ENCODE measurements at regions not wholly inside any gene's neighbourhood (a gene's known extent, or its start where the extent isn't known, plus 50 kb on each side); places are given as distances from the start of the nearest gene placed in this dataset.
"Not testable (repeated sequence)": the region's sequence is repeated elsewhere in the genome, so short reads cannot be mapped to it uniquely, and the experiment has no call there.

GRCh38 chr12:97985834-97986233, 523.2 kb downstream of the RMST start:
- no peak overlapping the region for H3K4me3 ChIP-seq (ENCODE audit: low read length)
- H3K27me3 ChIP-seq (ENCODE audit: insufficient read depth, low read length) = no peaks in the 10 kb centered on the region
- H3K9me3 ChIP-seq (ENCODE audit: low read length) = no peaks in the 10 kb centered on the region
- H2AFZ ChIP-seq (ENCODE audit: low read depth, low read length) = no peak overlapping the region
- H3K4me1 ChIP-seq (ENCODE audit: insufficient read depth, low read length) = no peaks in the 10 kb centered on the region
- H3K36me3 ChIP-seq (ENCODE audit: insufficient read depth, low read length) = no peaks in the 10 kb centered on the region

- not testable (repeated sequence) for H2AFZ ChIP-seq (ENCODE audit: low read depth, low read length); H3K9me3 ChIP-seq (ENCODE audit: low read length); H3K4me3 ChIP-seq (ENCODE audit: low read length); H3K27me3 ChIP-seq (ENCODE audit: insufficient read depth, low read length); H3K36me3 ChIP-seq (ENCODE audit: insufficient read depth, low read length); H3K4me1 ChIP-seq (ENCODE audit: insufficient read depth, low read length)
Observed at GRCh38 chr12:97988588-97988987, 526.0 kb downstream of the RMST start.

- no peaks in the 10 kb centered on the region for H3K27me3 ChIP-seq (ENCODE audit: insufficient read depth, low read length)
- H2AFZ ChIP-seq (ENCODE audit: low read depth, low read length) = no peak overlapping the region
- no peaks in the 10 kb centered on the region for H3K4me1 ChIP-seq (ENCODE audit: insufficient read depth, low read length)
- no peaks in the 10 kb centered on the region for H3K36me3 ChIP-seq (ENCODE audit: insufficient read depth, low read length)
- H3K4me3 ChIP-seq (ENCODE audit: low read length) = no peak overlapping the region
- no peaks in the 10 kb centered on the region for H3K9me3 ChIP-seq (ENCODE audit: low read length)
Observed at GRCh38 chr12:97989366-97989940, 525.9 kb upstream of the TMPO start.

GRCh38 chr12:97994746-97995484, 520.5 kb upstream of the TMPO start:
- Histone ChIP-seq H3K27me3 (ENCODE audit: insufficient read depth, low read length) (no peaks in the 10 kb centered on the region), H3K36me3 (ENCODE audit: insufficient read depth, low read length) (no peaks in the 10 kb centered on the region), H2AFZ (ENCODE audit: low read depth, low read length) (no peak overlapping the region), H3K4me3 (ENCODE audit: low read length) (no peak overlapping the region), H3K4me1 (ENCODE audit: insufficient read depth, low read length) (peaks cover 5% of the 10 kb centered on the region), H3K9me3 (ENCODE audit: low read length) (no peaks in the 10 kb centered on the region)

- Histone ChIP-seq H2AFZ (ENCODE audit: low read depth, low read length) (no peak overlapping the region), H3K36me3 (ENCODE audit: insufficient read depth, low read length) (no peaks in the 10 kb centered on the region), H3K9me3 (ENCODE audit: low read length) (no peaks in the 10 kb centered on the region), H3K4me3 (ENCODE audit: low read length) (no peak overlapping the region), H3K4me1 (ENCODE audit: insufficient read depth, low read length) (peaks cover 5% of the 10 kb centered on the region), H3K27me3 (ENCODE audit: insufficient read depth, low read length) (no peaks in the 10 kb centered on the region)
Observed at GRCh38 chr12:97995559-97995958, 519.8 kb upstream of the TMPO start.

GRCh38 chr12:98001430-98001829, 514.0 kb upstream of the TMPO start:
- Histone ChIP-seq H3K4me3 (ENCODE audit: low read length) (no peak overlapping the region), H3K27me3 (ENCODE audit: insufficient read depth, low read length) (no peaks in the 10 kb centered on the region), H3K9me3 (ENCODE audit: low read length) (no peaks in the 10 kb centered on the region), H2AFZ (ENCODE audit: low read depth, low read length) (peak overlapping the region; percentile 21), H3K36me3 (ENCODE audit: insufficient read depth, low read length) (no peaks in the 10 kb centered on the region), H3K4me1 (ENCODE audit: insufficient read depth, low read length) (peaks cover 3% of the 10 kb centered on the region)

- no peak overlapping the region for H2AFZ ChIP-seq (ENCODE audit: low read depth, low read length)
- no peak overlapping the region for H3K4me3 ChIP-seq (ENCODE audit: low read length)
- no peaks in the 10 kb centered on the region for H3K36me3 ChIP-seq (ENCODE audit: insufficient read depth, low read length)
Observed at GRCh38 chr12:98002887-98003493, 512.4 kb upstream of the TMPO start.

GRCh38 chr12:98007963-98008362, 507.4 kb upstream of the TMPO start:
- Histone ChIP-seq H3K27me3 (ENCODE audit: insufficient read depth, low read length) (no peaks in the 10 kb centered on the region), H3K9me3 (ENCODE audit: low read length) (no peaks in the 10 kb centered on the region), H3K36me3 (ENCODE audit: insufficient read depth, low read length) (no peaks in the 10 kb centered on the region), H3K4me1 (ENCODE audit: insufficient read depth, low read length) (no peaks in the 10 kb centered on the region), H3K4me3 (ENCODE audit: low read length) (no peak overlapping the region), H2AFZ (ENCODE audit: low read depth, low read length) (no peak overlapping the region)

More at GRCh38 chr12:98002887-98003493, 512.4 kb upstream of the TMPO start:
- peaks cover 3% of the 10 kb centered on the region for H3K4me1 ChIP-seq (ENCODE audit: insufficient read depth, low read length)
- no peaks in the 10 kb centered on the region for H3K27me3 ChIP-seq (ENCODE audit: insufficient read depth, low read length)
- H3K9me3 ChIP-seq (ENCODE audit: low read length) = no peaks in the 10 kb centered on the region

GRCh38 chr12:98013560-98013959, 501.8 kb upstream of the TMPO start:
- Histone ChIP-seq H3K27me3 (ENCODE audit: insufficient read depth, low read length) (no peaks in the 10 kb centered on the region), H2AFZ (ENCODE audit: low read depth, low read length) (no peak overlapping the region), H3K4me1 (ENCODE audit: insufficient read depth, low read length) (no peaks in the 10 kb centered on the region), H3K4me3 (ENCODE audit: low read length) (no peak overlapping the region), H3K36me3 (ENCODE audit: insufficient read depth, low read length) (no peaks in the 10 kb centered on the region), H3K9me3 (ENCODE audit: low read length) (peaks cover 3% of the 10 kb centered on the region)

- H3K4me1 ChIP-seq (ENCODE audit: insufficient read depth, low read length) = no peaks in the 10 kb centered on the region
- H3K27me3 ChIP-seq (ENCODE audit: insufficient read depth, low read length) = no peaks in the 10 kb centered on the region
- no peak overlapping the region for H2AFZ ChIP-seq (ENCODE audit: low read depth, low read length)
- no peak overlapping the region for H3K4me3 ChIP-seq (ENCODE audit: low read length)
- no peaks in the 10 kb centered on the region for H3K36me3 ChIP-seq (ENCODE audit: insufficient read depth, low read length)
- H3K9me3 ChIP-seq (ENCODE audit: low read length) = no peaks in the 10 kb centered on the region
Observed at GRCh38 chr12:98018836-98019235, 496.6 kb upstream of the TMPO start.

- no peak overlapping the region for H2AFZ ChIP-seq (ENCODE audit: low read depth, low read length)
- H3K36me3 ChIP-seq (ENCODE audit: insufficient read depth, low read length) = no peaks in the 10 kb centered on the region
- no peaks in the 10 kb centered on the region for H3K9me3 ChIP-seq (ENCODE audit: low read length)
- H3K4me1 ChIP-seq (ENCODE audit: insufficient read depth, low read length) = no peaks in the 10 kb centered on the region
- H3K4me3 ChIP-seq (ENCODE audit: low read length) = no peak overlapping the region
- H3K27me3 ChIP-seq (ENCODE audit: insufficient read depth, low read length) = no peaks in the 10 kb centered on the region
Observed at GRCh38 chr12:98020376-98020775, 495.0 kb upstream of the TMPO start.

GRCh38 chr12:98022961-98023360, 492.4 kb upstream of the TMPO start:
- Histone ChIP-seq H3K27me3 (ENCODE audit: insufficient read depth, low read length) (no peaks in the 10 kb centered on the region), H3K4me1 (ENCODE audit: insufficient read depth, low read length) (no peaks in the 10 kb centered on the region), H3K9me3 (ENCODE audit: low read length) (no peaks in the 10 kb centered on the region), H3K4me3 (ENCODE audit: low read length) (no peak overlapping the region), H3K36me3 (ENCODE audit: insufficient read depth, low read length) (no peaks in the 10 kb centered on the region), H2AFZ (ENCODE audit: low read depth, low read length) (no peak overlapping the region)

- no peaks in the 10 kb centered on the region for H3K9me3 ChIP-seq (ENCODE audit: low read length)
- H3K27me3 ChIP-seq (ENCODE audit: insufficient read depth, low read length) = no peaks in the 10 kb centered on the region
- no peak overlapping the region for H3K4me3 ChIP-seq (ENCODE audit: low read length)
Observed at GRCh38 chr12:98037401-98038140, 477.8 kb upstream of the TMPO start.

More at GRCh38 chr12:98037401-98038140, 477.8 kb upstream of the TMPO start:
- H3K4me1 ChIP-seq (ENCODE audit: insufficient read depth, low read length) = no peaks in the 10 kb centered on the region
- H3K36me3 ChIP-seq (ENCODE audit: insufficient read depth, low read length) = no peaks in the 10 kb centered on the region
- H2AFZ ChIP-seq (ENCODE audit: low read depth, low read length) = no peak overlapping the region
